ENCODE measurements at regions not wholly inside any gene's neighbourhood (a gene's known extent, or its start where the extent isn't known, plus 50 kb on each side); places are given as distances from the start of the nearest gene placed in this dataset.

DNA sequence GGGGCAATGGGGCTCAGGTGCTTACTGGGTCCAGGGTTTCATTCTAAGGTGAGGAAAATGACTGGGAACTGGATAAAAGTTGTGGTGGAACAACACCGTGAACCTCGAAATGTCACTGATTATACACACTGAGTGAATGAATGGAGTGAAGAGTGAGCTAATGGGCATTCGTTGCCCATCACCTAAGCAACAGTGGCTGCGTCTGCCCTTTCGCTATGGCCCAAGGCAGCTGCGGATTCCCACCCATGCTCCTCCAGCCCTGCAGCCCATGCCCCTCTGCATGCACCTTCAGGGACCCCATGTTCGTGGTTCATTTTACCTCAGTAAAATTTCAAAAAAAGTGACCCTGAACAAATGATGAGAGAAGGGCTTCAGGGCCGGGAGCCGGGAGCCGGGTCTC, 196.3 kb downstream of the CTTN start:
- DNase-seq (ENCODE audit: low read depth) (no peak), FAIRE-seq (no peak)
- peaks cover under 1% of the 10 kb centered on the region for H3K9me3 Mint-ChIP-seq (ENCODE audit: unreplicated experiment)
- no peaks in the 10 kb centered on the region for H3K4me1 ChIP-seq (ENCODE audit: insufficient read depth, low read length)
- H3K36me3 ChIP-seq (ENCODE audit: insufficient read depth, low read length) = no peaks in the 10 kb centered on the region
- no peak overlapping the region for H3K4me3 ChIP-seq (ENCODE audit: insufficient read depth, low read depth, low read length)
- H2AFZ ChIP-seq (ENCODE audit: low read depth, low read length) = no peak overlapping the region
- H3K4me2 ChIP-seq (ENCODE audit: low read length) = no peak overlapping the region
- H3K27me3 ChIP-seq (ENCODE audit: insufficient read depth, low read length) = no peaks in the 10 kb centered on the region
- peaks cover 2% of the 10 kb centered on the region for H3K36me3 Mint-ChIP-seq (ENCODE audit: low read depth, unreplicated experiment)
- peaks cover 6% of the 10 kb centered on the region for H3K4me1 Mint-ChIP-seq (ENCODE audit: low read depth, unreplicated experiment)
- H3K79me2 ChIP-seq (ENCODE audit: insufficient read depth, low read length) = no peaks in the 10 kb centered on the region
- no peak for TF ChIP-seq EZH2 (IDR thresholded peaks at IDR 0.05; ENCODE audit: insufficient read depth, low read length)
- TF ChIP-seq, protein P1, sequence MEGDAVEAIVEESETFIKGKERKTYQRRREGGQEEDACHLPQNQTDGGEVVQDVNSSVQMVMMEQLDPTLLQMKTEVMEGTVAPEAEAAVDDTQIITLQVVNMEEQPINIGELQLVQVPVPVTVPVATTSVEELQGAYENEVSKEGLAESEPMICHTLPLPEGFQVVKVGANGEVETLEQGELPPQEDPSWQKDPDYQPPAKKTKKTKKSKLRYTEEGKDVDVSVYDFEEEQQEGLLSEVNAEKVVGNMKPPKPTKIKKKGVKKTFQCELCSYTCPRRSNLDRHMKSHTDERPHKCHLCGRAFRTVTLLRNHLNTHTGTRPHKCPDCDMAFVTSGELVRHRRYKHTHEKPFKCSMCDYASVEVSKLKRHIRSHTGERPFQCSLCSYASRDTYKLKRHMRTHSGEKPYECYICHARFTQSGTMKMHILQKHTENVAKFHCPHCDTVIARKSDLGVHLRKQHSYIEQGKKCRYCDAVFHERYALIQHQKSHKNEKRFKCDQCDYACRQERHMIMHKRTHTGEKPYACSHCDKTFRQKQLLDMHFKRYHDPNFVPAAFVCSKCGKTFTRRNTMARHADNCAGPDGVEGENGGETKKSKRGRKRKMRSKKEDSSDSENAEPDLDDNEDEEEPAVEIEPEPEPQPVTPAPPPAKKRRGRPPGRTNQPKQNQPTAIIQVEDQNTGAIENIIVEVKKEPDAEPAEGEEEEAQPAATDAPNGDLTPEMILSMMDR (IDR thresholded peaks at IDR 0.05; ENCODE audit: insufficient read depth, low read depth, low read length) = no peak
- no peak overlapping the region for H3K27ac ChIP-seq (ENCODE audit: low read depth, low read length)
- no peak overlapping the region for H3K9ac ChIP-seq (ENCODE audit: low read length)
- no peaks in the 10 kb centered on the region for H4K20me1 ChIP-seq (ENCODE audit: insufficient read depth, low read length)
- H3K4me3 Mint-ChIP-seq (ENCODE audit: unreplicated experiment) = no peak overlapping the region
- no peak overlapping the region for H3K27ac Mint-ChIP-seq (ENCODE audit: unreplicated experiment)
- H3K27me3 Mint-ChIP-seq (ENCODE audit: low read depth, unreplicated experiment) = peaks cover 30% of the 10 kb centered on the region
- no peaks in the 10 kb centered on the region for H3K9me3 ChIP-seq (ENCODE audit: insufficient read depth, low read depth, low read length)

DNA sequence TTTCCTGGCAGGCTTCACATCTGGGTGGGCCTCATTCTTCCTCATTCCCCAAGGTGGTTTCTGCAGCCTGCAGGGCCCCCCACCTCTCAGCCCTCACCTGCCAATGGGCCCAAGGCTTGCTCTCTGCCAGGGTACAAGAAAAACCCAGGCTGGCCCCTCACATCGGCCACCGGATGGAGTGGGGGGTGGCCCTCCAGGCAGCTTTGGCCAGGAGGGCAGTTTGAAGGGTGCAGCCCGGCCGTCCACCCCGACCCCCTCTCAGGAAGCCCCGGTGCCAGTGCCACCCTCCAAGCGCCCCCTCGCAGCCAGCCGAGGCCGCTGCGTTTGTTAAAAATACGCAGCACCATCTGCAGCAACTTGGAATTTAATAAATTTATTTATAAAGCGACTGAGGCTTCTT, 196.7 kb downstream of the CTTN start:
- H3K4me3 ChIP-seq (ENCODE audit: insufficient read depth, low read depth, low read length) = no peak overlapping the region
- H3K27ac ChIP-seq (ENCODE audit: low read depth, low read length) = no peak overlapping the region
- H3K27me3 ChIP-seq (ENCODE audit: insufficient read depth, low read length) = no peaks in the 10 kb centered on the region
- no peaks in the 10 kb centered on the region for H3K9me3 ChIP-seq (ENCODE audit: insufficient read depth, low read depth, low read length)
- H2AFZ ChIP-seq (ENCODE audit: low read depth, low read length) = no peak overlapping the region
- no peak overlapping the region for H3K9ac ChIP-seq (ENCODE audit: low read length)
- Mint-ChIP-seq H3K27me3 (ENCODE audit: low read depth, unreplicated experiment) (peaks cover 28% of the 10 kb centered on the region), H3K9me3 (ENCODE audit: unreplicated experiment) (no peaks in the 10 kb centered on the region), H3K4me3 (ENCODE audit: unreplicated experiment) (no peak overlapping the region), H3K36me3 (ENCODE audit: low read depth, unreplicated experiment) (peaks cover 2% of the 10 kb centered on the region), H3K4me1 (ENCODE audit: low read depth, unreplicated experiment) (peaks cover 6% of the 10 kb centered on the region), H3K27ac (ENCODE audit: unreplicated experiment) (no peak overlapping the region)
- no peak overlapping the region for H3K4me2 ChIP-seq (ENCODE audit: low read length)
- H3K36me3 ChIP-seq (ENCODE audit: insufficient read depth, low read length) = no peaks in the 10 kb centered on the region
- FAIRE-seq = no peak
- TF ChIP-seq, protein P1 (IDR thresholded peaks at IDR 0.05; ENCODE audit: insufficient read depth, low read depth, low read length) = no peak
- no peak for TF ChIP-seq EZH2 (IDR thresholded peaks at IDR 0.05; ENCODE audit: insufficient read depth, low read length)
- H4K20me1 ChIP-seq (ENCODE audit: insufficient read depth, low read length) = no peaks in the 10 kb centered on the region
- no peak for DNase-seq (ENCODE audit: low read depth)
- no peaks in the 10 kb centered on the region for H3K79me2 ChIP-seq (ENCODE audit: insufficient read depth, low read length)
- H3K4me1 ChIP-seq (ENCODE audit: insufficient read depth, low read length) = no peaks in the 10 kb centered on the region

GRCh38 chr11:70595452-70595851, 197.1 kb downstream of the CTTN start:
- H3K27ac Mint-ChIP-seq (ENCODE audit: unreplicated experiment) = peak overlapping the region; percentile 41

More at GRCh38 chr11:70595452-70595851, 197.1 kb downstream of the CTTN start:
- H3K4me3 ChIP-seq (ENCODE audit: insufficient read depth, low read depth, low read length) = no peak overlapping the region
- no peaks in the 10 kb centered on the region for H3K79me2 ChIP-seq (ENCODE audit: insufficient read depth, low read length)
- DNase-seq (ENCODE audit: low read depth) (peak; percentile 30), FAIRE-seq (no peak)
- no peak overlapping the region for H3K27ac ChIP-seq (ENCODE audit: low read depth, low read length)
- H3K9me3 ChIP-seq (ENCODE audit: insufficient read depth, low read depth, low read length) = no peaks in the 10 kb centered on the region
- no peak overlapping the region for H3K4me3 Mint-ChIP-seq (ENCODE audit: unreplicated experiment)
- no peaks in the 10 kb centered on the region for H3K4me1 ChIP-seq (ENCODE audit: insufficient read depth, low read length)
- no peak overlapping the region for H3K9ac ChIP-seq (ENCODE audit: low read length)
- no peaks in the 10 kb centered on the region for H3K36me3 ChIP-seq (ENCODE audit: insufficient read depth, low read length)
- H3K4me1 Mint-ChIP-seq (ENCODE audit: low read depth, unreplicated experiment) = peaks cover 6% of the 10 kb centered on the region
- no peak overlapping the region for H2AFZ ChIP-seq (ENCODE audit: low read depth, low read length)
- peaks cover 25% of the 10 kb centered on the region for H3K27me3 Mint-ChIP-seq (ENCODE audit: low read depth, unreplicated experiment)
- no peaks in the 10 kb centered on the region for H4K20me1 ChIP-seq (ENCODE audit: insufficient read depth, low read length)
- TF ChIP-seq EZH2 (IDR thresholded peaks at IDR 0.05; ENCODE audit: insufficient read depth, low read length) = no peak
- TF ChIP-seq, protein P1 (IDR thresholded peaks at IDR 0.05; ENCODE audit: insufficient read depth, low read depth, low read length) = no peak
- H3K36me3 Mint-ChIP-seq (ENCODE audit: low read depth, unreplicated experiment) = peaks cover 2% of the 10 kb centered on the region
- H3K9me3 Mint-ChIP-seq (ENCODE audit: unreplicated experiment) = no peaks in the 10 kb centered on the region
- peak overlapping the region; percentile 22 for H3K4me2 ChIP-seq (ENCODE audit: low read length)
- no peaks in the 10 kb centered on the region for H3K27me3 ChIP-seq (ENCODE audit: insufficient read depth, low read length)
